ENCODE measurements at regions not wholly inside any gene's neighbourhood (a gene's known extent, or its start where the extent isn't known, plus 50 kb on each side); places are given as distances from the start of the nearest gene placed in this dataset.

DNA sequence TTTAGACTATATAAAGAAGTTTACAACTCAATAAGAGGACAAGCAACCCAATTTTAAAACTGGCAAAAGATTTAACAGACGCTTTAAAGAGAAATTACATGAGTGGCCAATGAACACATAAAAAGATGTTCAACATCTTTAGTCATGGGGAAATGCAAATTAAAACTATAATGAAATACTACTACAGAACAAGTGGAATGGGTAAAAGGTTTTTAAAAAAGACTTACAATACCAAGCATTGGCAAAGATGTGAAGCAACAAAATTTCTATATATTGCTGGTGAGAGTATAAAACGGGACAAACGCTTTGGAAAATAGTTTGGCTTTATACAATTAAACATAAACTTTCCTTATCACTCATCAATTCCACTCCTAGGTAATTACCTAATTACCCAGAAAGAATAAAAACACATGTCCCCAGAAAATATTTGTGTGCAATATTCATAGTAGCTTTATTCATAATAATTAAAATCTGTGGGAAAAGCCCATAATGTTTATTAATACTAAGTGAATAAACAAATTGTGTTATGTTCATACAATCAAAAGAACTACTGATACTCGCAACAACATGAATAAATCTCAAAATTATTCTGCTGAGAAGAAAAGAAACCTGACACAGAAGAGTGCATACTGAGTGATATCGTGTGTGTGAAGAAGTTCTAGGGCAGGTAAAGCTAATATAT, 76.7 kb upstream of the MYCN start:
- Mint-ChIP-seq H3K36me3 (ENCODE audit: insufficient read depth) (no peaks in the 10 kb centered on the region), H3K4me1 (no peaks in the 10 kb centered on the region), H3K27me3 (no peaks in the 10 kb centered on the region), H3K9me3 (no peaks in the 10 kb centered on the region), H3K27ac (ENCODE audit: low read depth) (no peak overlapping the region), H3K4me3 (no peak overlapping the region)
- DNase-seq (ENCODE audit: low spot score in 2 of 2) (no peak), ATAC-seq (replicated peaks; ENCODE audit: extremely low read depth, poor library complexity, severe bottlenecking) (no peak)

DNA sequence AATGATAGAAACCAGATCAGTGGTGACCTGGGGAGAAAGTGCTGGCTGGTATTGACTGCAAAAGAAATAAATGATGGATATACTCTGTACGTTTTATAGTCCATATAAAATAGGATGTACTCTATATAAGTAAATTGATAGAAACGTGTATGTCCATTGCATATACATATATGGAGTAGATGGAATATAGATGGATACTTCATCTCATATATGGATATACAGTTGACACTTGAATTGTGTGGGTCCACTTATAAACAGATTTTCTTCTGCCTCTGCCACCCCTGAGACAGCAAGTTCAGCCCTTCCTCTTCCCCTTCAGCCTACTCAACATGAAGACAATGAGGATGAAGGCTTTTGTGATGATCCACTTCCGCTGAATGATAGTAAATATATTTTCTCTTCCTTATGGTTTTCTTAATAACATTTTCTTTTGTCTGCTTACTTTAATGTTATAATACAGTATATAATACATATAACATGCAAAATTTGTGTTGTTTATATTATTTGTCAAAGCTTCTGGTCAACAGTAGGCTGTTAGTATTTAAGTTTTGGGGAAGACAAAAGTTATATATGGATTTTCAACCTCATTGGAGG, 76.1 kb upstream of the MYCN start:
- Mint-ChIP-seq H3K36me3 (ENCODE audit: insufficient read depth) (no peaks in the 10 kb centered on the region), H3K27me3 (no peaks in the 10 kb centered on the region), H3K4me3 (no peak overlapping the region), H3K27ac (ENCODE audit: low read depth) (no peak overlapping the region), H3K9me3 (no peaks in the 10 kb centered on the region), H3K4me1 (no peaks in the 10 kb centered on the region)
- no peak for ATAC-seq (replicated peaks; ENCODE audit: extremely low read depth, poor library complexity, severe bottlenecking)
- no peak for DNase-seq (ENCODE audit: low spot score in 2 of 2)

DNA sequence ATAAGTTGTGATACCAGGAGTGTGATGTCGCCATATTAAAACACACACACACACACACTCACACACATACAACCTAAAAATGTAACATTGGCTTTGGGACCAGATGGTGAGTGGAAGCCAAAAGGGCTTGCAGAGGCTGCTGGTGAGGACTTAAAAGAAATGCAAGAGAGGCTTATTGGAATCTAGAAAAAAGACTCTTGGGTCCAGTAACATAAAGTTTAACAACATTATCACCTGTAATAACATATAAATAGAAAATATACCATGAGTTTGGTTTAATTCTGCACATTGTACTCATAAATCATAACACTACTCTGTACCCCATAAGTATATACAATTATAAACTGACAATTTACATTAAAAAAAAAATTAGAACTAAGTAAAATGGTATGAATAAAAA, 74.4 kb upstream of the MYCN start:
- ATAC-seq (replicated peaks; ENCODE audit: extremely low read depth, poor library complexity, severe bottlenecking): no peak
- Mint-ChIP-seq H3K27me3 (no peaks in the 10 kb centered on the region), H3K4me3 (no peak overlapping the region), H3K9me3 (no peaks in the 10 kb centered on the region), H3K36me3 (ENCODE audit: insufficient read depth) (no peaks in the 10 kb centered on the region), H3K27ac (ENCODE audit: low read depth) (no peak overlapping the region), H3K4me1 (no peaks in the 10 kb centered on the region)
- DNase-seq (ENCODE audit: low spot score in 2 of 2): no peak

DNA sequence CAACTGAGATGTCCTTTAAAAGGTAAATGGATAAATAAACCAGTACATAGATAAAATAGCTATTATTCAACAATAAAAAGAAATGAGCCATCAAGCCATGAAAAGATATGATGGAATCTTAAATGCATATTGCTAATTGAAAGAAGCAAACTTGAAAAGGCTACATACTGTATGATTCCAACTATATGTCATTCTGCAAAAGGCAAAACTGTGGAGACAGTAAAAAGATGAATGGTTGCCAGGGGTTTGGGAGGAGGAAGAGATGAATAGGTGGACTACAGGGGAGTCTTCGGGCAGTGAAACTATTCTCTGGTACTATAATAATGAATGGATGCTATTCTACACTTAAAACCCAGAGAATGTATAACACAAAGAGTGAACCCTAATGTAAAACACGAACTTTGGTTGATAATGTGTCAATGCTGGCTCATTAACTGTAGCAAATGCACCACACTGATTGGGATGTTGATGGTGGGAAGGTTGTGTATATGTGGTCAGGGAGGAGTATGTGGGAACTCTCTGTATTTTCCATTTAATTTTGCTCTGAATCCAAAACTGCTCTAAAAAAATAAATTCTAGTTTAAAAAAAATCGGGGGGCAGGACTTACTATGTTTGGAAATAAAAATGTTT, 73.7 kb upstream of the MYCN start:
- no peaks in the 10 kb centered on the region for H3K9me3 Mint-ChIP-seq

DNA sequence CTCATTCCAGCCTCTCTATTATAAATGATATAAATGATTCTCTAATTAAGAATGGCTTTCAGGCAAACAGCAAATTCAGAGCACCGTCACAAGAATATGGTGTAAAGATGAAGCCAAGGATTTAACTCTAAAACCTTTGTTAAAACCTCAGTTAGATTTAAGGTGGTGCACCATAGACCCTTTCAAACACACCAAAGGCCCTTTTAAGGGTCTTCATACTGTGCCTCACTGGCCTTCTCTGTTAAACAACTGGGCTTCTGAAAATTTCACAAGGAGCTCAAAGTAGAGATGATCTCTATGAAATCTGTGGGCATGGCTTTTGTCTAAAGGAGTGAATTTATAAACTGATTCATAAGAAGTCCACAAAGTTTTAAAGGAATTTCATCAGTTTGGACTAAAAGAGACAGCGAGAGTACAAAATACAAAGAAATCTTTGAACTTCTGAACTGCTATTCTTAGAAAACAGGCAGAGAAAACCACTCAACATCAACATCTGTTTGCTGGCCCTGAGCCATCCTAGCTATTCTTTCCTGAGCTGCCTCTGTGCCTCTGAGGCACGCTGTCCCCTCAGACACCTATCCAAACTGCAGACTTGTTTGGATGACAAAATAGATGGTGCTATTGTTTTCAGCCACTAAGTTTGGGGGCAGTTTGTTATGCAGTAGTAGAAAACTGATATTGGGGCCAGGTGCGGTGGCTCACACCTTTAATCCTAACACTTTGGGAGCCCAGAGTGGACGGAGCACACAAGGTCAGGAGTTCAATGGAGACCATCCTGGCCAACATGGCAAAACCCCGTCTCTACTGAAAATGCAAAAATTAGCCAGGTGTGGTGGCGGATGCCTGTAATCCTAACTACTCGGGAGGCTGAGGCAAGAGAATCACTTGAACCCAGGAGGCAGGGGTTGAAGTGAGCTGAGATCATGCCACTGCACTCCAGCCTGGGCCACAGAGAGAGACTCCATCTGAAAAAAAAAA, 72.9 kb upstream of the MYCN start:
- DNase-seq (ENCODE audit: low spot score in 2 of 2) (no peak), ATAC-seq (replicated peaks; ENCODE audit: extremely low read depth, poor library complexity, severe bottlenecking) (no peak)
- no peaks in the 10 kb centered on the region for H3K27me3 Mint-ChIP-seq
- H3K36me3 Mint-ChIP-seq (ENCODE audit: insufficient read depth): no peaks in the 10 kb centered on the region
- no peaks in the 10 kb centered on the region for H3K4me1 Mint-ChIP-seq
- H3K27ac Mint-ChIP-seq (ENCODE audit: low read depth): no peak overlapping the region
- H3K9me3 Mint-ChIP-seq: no peaks in the 10 kb centered on the region
- H3K4me3 Mint-ChIP-seq: no peak overlapping the region

More for the DNA sequence above, 73.7 kb upstream of the MYCN start:
- DNase-seq (ENCODE audit: low spot score in 2 of 2): no peak
- no peak for ATAC-seq (replicated peaks; ENCODE audit: extremely low read depth, poor library complexity, severe bottlenecking)
- Mint-ChIP-seq H3K4me3 (no peak overlapping the region), H3K36me3 (ENCODE audit: insufficient read depth) (no peaks in the 10 kb centered on the region), H3K4me1 (no peaks in the 10 kb centered on the region), H3K27me3 (no peaks in the 10 kb centered on the region), H3K27ac (ENCODE audit: low read depth) (no peak overlapping the region)

DNA sequence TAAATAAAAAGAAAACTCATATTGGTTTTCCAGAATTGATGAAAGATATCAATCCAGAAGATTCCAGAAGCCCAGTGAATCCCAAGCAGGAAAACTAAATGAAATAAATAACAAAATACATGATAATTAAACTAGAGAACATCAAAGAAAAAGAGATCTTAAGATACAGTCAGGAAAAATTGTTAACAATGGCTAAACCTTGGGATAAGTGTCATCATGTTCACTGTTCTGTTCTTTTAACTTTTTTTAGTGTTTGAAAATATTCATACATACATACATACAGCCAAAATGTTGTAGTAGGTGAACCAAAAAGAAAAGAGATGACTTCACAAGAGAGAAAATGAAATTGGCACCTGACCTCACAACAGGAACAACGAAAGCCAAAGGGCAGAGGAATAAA, 72.2 kb upstream of the MYCN start:
- Mint-ChIP-seq H3K27ac (ENCODE audit: low read depth) (no peak overlapping the region), H3K4me3 (no peak overlapping the region), H3K9me3 (no peaks in the 10 kb centered on the region), H3K27me3 (no peaks in the 10 kb centered on the region), H3K4me1 (no peaks in the 10 kb centered on the region), H3K36me3 (ENCODE audit: insufficient read depth) (no peaks in the 10 kb centered on the region)
- ATAC-seq (replicated peaks; ENCODE audit: extremely low read depth, poor library complexity, severe bottlenecking): no peak
- DNase-seq (ENCODE audit: low spot score in 2 of 2): no peak

DNA sequence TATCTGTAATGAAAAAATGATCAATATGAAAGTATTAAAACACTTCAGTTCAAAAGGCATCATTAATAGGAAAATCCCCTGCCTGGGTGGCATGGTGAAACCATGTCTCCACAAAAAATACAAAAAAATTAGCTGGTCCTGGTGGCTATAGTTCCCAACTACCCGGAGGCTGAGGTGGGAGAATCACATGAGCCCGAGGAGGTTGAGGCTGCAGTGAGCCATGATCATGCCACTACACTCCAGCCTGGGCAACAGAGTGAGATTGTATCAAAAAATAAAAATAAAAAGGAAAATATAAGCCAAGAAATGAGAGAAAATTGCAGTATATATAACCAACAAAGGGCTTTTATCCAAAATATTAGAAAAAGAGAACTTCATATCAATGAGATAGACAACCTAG, 71.6 kb upstream of the MYCN start:
- DNase-seq (ENCODE audit: low spot score in 2 of 2) (no peak), ATAC-seq (replicated peaks; ENCODE audit: extremely low read depth, poor library complexity, severe bottlenecking) (no peak)
- H3K36me3 Mint-ChIP-seq (ENCODE audit: insufficient read depth): no peaks in the 10 kb centered on the region
- no peaks in the 10 kb centered on the region for H3K27me3 Mint-ChIP-seq
- H3K27ac Mint-ChIP-seq (ENCODE audit: low read depth): no peak overlapping the region
- H3K9me3 Mint-ChIP-seq: no peaks in the 10 kb centered on the region
- no peaks in the 10 kb centered on the region for H3K4me1 Mint-ChIP-seq
- no peak overlapping the region for H3K4me3 Mint-ChIP-seq

DNA sequence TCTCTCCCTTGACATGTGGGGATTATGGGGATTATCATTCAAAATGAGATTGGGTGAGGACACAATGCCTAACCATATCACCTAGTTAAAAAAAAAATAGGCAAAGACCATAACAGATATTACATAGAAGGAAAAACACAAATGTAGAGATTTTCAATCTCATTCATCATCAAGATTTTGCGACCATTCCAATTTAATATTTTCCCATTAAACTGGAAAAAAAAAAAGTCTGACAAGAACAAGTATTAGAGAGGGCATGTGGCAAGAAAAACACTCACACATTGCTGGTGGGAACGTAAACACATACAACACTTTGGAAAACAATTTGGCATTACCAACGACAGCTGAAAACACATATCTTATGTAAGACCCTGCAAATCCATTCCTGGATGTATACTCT, 71.0 kb upstream of the MYCN start:
- Mint-ChIP-seq H3K9me3 (no peaks in the 10 kb centered on the region), H3K27ac (ENCODE audit: low read depth) (no peak overlapping the region), H3K4me1 (no peaks in the 10 kb centered on the region), H3K4me3 (no peak overlapping the region), H3K27me3 (no peaks in the 10 kb centered on the region), H3K36me3 (ENCODE audit: insufficient read depth) (no peaks in the 10 kb centered on the region)
- DNase-seq (ENCODE audit: low spot score in 2 of 2): no peak
- ATAC-seq (replicated peaks; ENCODE audit: extremely low read depth, poor library complexity, severe bottlenecking): no peak

DNA sequence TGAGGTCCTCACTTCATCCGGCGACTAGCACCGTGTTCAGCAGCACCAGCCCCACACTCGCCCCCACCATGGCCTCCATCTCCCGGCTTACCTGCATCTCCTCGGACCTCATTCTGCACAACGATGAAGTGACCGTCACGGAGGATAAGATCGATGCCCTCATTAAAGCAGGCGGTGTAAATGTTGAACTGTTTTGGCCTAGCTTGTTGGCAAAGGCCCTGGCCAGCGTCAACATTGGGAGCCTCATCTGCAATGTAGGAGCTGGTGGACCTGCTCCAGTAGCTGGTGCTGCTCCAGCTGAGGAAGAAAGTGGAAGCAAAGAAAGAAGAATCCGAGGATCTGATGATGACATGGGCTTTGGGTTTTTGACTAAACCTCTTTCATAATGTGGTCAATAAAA, 70.5 kb upstream of the MYCN start:
- Mint-ChIP-seq H3K36me3 (ENCODE audit: insufficient read depth) (no peaks in the 10 kb centered on the region), H3K9me3 (no peaks in the 10 kb centered on the region), H3K27ac (ENCODE audit: low read depth) (no peak overlapping the region), H3K4me1 (no peaks in the 10 kb centered on the region), H3K27me3 (no peaks in the 10 kb centered on the region), H3K4me3 (no peak overlapping the region)
- DNase-seq (ENCODE audit: low spot score in 2 of 2) (no peak), ATAC-seq (replicated peaks; ENCODE audit: extremely low read depth, poor library complexity, severe bottlenecking) (no peak)

DNA sequence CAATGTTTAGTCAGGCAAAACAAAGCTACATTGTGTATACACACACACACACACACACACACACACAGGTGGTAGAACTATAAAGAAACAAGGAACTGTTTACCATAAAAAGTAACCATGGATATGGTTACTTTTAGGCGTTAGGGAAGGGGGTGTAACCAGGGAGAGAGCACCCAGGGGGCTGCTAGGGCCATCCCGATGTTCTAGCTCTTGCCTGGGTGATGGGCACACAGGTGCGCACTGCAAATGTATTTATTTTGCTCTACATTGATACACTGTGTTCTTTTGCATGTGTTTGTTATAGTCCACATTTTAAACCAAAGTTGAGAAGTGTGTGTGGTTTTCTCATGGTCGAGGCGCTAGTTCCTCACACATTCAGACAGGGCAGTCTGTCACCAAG, 69.8 kb upstream of the MYCN start:
- H3K27me3 Mint-ChIP-seq: no peaks in the 10 kb centered on the region
- H3K36me3 Mint-ChIP-seq (ENCODE audit: insufficient read depth): no peaks in the 10 kb centered on the region
- no peak overlapping the region for H3K27ac Mint-ChIP-seq (ENCODE audit: low read depth)
- ATAC-seq (replicated peaks; ENCODE audit: extremely low read depth, poor library complexity, severe bottlenecking) (no peak), DNase-seq (ENCODE audit: low spot score in 2 of 2) (no peak)
- no peak overlapping the region for H3K4me3 Mint-ChIP-seq
- no peaks in the 10 kb centered on the region for H3K4me1 Mint-ChIP-seq
- H3K9me3 Mint-ChIP-seq: no peaks in the 10 kb centered on the region

DNA sequence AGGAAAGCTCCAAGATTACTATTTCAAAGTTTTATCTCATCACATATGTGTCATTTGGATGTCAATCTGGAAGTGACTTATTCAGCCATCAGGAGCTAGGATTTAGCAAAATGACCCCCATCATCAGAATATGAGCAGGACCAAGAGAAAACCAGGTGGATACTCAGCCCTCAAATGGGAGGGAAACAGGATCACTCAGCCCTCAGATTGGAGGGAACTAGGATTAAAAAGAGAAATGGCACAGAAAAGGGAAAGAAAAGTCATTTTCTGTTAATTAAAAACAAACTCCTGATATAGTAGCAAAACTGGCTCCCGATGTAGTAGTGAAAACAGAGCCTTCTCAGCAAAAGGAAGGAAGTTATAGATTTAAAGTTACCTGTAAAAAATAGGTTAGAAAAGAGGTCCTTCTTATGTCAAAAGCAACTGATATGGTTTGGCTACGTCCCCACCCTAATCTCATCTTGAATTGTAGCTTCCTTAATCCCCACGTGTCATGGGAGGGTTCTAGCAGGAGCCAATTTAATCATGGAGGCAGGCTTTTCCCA, 69.0 kb upstream of the MYCN start:
- ATAC-seq (replicated peaks; ENCODE audit: extremely low read depth, poor library complexity, severe bottlenecking) (no peak), DNase-seq (ENCODE audit: low spot score in 2 of 2) (no peak)
- H3K4me1 Mint-ChIP-seq: no peaks in the 10 kb centered on the region

DNA sequence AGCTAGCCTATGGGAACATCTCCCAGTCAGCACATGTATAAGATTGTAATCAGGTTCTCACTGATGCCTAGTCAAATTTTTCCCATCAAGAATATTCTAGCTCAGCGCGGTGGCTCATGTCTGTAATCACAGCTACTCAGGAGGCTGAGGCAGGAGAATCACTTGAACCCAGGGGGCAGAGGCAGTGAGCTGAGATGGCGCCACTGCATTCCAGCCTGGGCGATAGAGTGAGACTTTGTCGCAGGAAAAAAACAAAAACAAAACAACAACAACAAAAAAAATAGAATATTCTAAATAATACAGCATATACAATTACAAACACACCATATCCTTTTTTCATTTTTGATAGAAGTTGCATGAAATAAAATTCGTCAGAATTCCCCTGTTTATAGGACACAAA, 67.5 kb upstream of the MYCN start:
- no peaks in the 10 kb centered on the region for H3K9me3 Mint-ChIP-seq
- no peak for ATAC-seq (replicated peaks; ENCODE audit: extremely low read depth, poor library complexity, severe bottlenecking)
- H3K27ac Mint-ChIP-seq (ENCODE audit: low read depth): no peak overlapping the region

More for the DNA sequence above, 69.0 kb upstream of the MYCN start:
- Mint-ChIP-seq H3K27me3 (no peaks in the 10 kb centered on the region), H3K36me3 (ENCODE audit: insufficient read depth) (no peaks in the 10 kb centered on the region), H3K9me3 (no peaks in the 10 kb centered on the region), H3K4me3 (no peak overlapping the region), H3K27ac (ENCODE audit: low read depth) (no peak overlapping the region)

More for the DNA sequence above, 67.5 kb upstream of the MYCN start:
- no peak for DNase-seq (ENCODE audit: low spot score in 2 of 2)
- H3K27me3 Mint-ChIP-seq: no peaks in the 10 kb centered on the region
- H3K4me3 Mint-ChIP-seq: no peak overlapping the region
- no peaks in the 10 kb centered on the region for H3K4me1 Mint-ChIP-seq
- H3K36me3 Mint-ChIP-seq (ENCODE audit: insufficient read depth): no peaks in the 10 kb centered on the region
